GM23338 (cell line): ENCODE measurements at regions not wholly inside any gene's neighbourhood (a gene's known extent, or its start where the extent isn't known, plus 50 kb on each side); places are given as distances from the start of the nearest gene placed in this dataset.

Experiments
- CTCF ChIP-seq, 2 experiments: fragments of 200-600 bp in 1 of 2; sonication (generic) in 1 of 2; conservative IDR thresholded peaks; 2 replicates each; pipeline versions ENCODE4 v1.5.1 to v1.6.1; 2016 to 2017; ENCODE audit warnings: antibody characterized with exemption in 2 of 2, low read depth in 2 of 2, mild to moderate bottlenecking in 2 of 2, moderate library complexity in 1 of 2
- EZH2 ChIP-seq: fragments of 200-600 bp; sonication (generic); IDR thresholded peaks from one replicate; pipeline ENCODE4 v1.8.0; 2017; ENCODE audit warnings: antibody characterized with exemption, mild to moderate bottlenecking, low read depth; ENCODE audit not compliant: unreplicated experiment
- JUNB ChIP-seq: IDR thresholded peaks from one replicate; pipeline ENCODE4 v1.6.1; 2016; ENCODE audit warnings: antibody characterized with exemption; ENCODE audit not compliant: unreplicated experiment
- NANOG ChIP-seq: IDR thresholded peaks from 2 replicates; pipeline ENCODE4 v1.6.1; 2016; ENCODE audit warnings: antibody characterized with exemption, borderline replicate concordance
- POLR2AphosphoS5 ChIP-seq: IDR thresholded peaks from 2 replicates; pipeline ENCODE4 v1.6.1; 2016; ENCODE audit warnings: antibody characterized with exemption, low read depth
- REST ChIP-seq: IDR thresholded peaks from one replicate; pipeline ENCODE4 v1.6.1; 2018; ENCODE audit warnings: antibody characterized with exemption; ENCODE audit not compliant: unreplicated experiment
- STAT1 ChIP-seq: IDR thresholded peaks from one replicate; pipeline ENCODE4 v1.6.1; 2016; ENCODE audit warnings: antibody characterized with exemption; ENCODE audit not compliant: unreplicated experiment
- ZNF331 ChIP-seq: fragments of 250-450 bp; sonication (Bioruptor Pico); IDR thresholded peaks from 2 replicates; pipeline ENCODE4 v1.5.0; 2020; ENCODE audit warnings: low read depth, mild to moderate bottlenecking, moderate library complexity
- ZNF462 ChIP-seq: fragments of 250-450 bp; sonication (Bioruptor Pico); IDR thresholded peaks from 2 replicates; pipeline ENCODE4 v1.5.0; 2020; ENCODE audit warnings: mild to moderate bottlenecking, moderate library complexity

- TF ChIP-seq ZNF462: no peak
- TF ChIP-seq REST: no peak
- TF ChIP-seq CTCF (conservative IDR thresholded peaks at IDR 0.05; ENCODE audit: low read depth in 2 of 2): no peak
- no peak for TF ChIP-seq EZH2
- no peak for TF ChIP-seq STAT1
- no peak for TF ChIP-seq POLR2AphosphoS5
- TF ChIP-seq NANOG: no peak
- TF ChIP-seq ZNF331 (CRISPR knock-in tag): no peak
- no peak for TF ChIP-seq JUNB
Measured at GRCh38 chr1:194014014-194014413, 827.6 kb upstream of the B3GALT2 start (continued).
